ENCODE measurements at regions not wholly inside any gene's neighbourhood (a gene's known extent, or its start where the extent isn't known, plus 50 kb on each side); places are given as distances from the start of the nearest gene placed in this dataset.

DNA sequence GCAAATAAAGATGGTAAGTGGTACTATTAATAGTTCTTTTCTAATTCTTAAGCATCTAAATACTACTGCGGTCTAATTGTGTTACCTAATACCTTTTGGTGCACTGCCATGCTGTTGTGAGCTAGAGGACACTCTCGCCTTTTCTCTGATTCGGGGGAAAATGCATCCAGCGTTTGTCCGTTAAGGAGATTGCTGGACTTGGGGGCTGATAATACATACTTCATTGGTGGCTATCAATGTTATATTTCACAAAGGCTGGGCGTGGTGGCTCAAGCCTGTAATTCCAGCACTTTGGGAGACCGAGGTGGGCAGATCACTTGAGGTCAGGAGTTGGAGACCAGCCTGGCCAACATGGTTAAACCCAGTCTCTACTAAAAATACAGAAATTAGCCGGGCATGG is 141.7 kb upstream of the TWIST2 start:
- TF ChIP-seq CTCF (conservative IDR thresholded peaks at IDR 0.05; ENCODE audit: low read length) (no peak), EZH2phosphoT487 (IDR thresholded peaks at IDR 0.05; ENCODE audit: borderline replicate concordance, low read depth, low read length) (no peak)

Data from OCI-LY7 (cell line).